Ramos (cell line): ENCODE measurements at regions not wholly inside any gene's neighbourhood (a gene's known extent, or its start where the extent isn't known, plus 50 kb on each side); places are given as distances from the start of the nearest gene placed in this dataset.

Experiments
- in situ Hi-C: fragments of 300-500 bp; cut with MboI; formaldehyde crosslinking; loops from one replicate; pipeline ENCODE4 v1.14.3; 2022; ENCODE audit warnings: low sequenced_read_pairs; ENCODE audit not compliant: unreplicated experiment

- in situ Hi-C loops: no loop called here
Measured at GRCh38 chr1:29753771-29754572, 517.6 kb downstream of the PTPRU start.

- in situ Hi-C loops: no loop called here
Measured at GRCh38 chr1:29753244-29753643, 516.9 kb downstream of the PTPRU start.

- in situ Hi-C loops: no loop called here
Measured at GRCh38 chr1:29752141-29752540, 515.8 kb downstream of the PTPRU start.

- in situ Hi-C loops: no loop called here
Measured at GRCh38 chr1:29749024-29749945, 513.0 kb downstream of the PTPRU start.

GRCh38 chr1:29747196-29747595, 510.9 kb downstream of the PTPRU start:
- in situ Hi-C loops: no loop called here

GRCh38 chr1:29746076-29746665, 509.8 kb downstream of the PTPRU start:
- in situ Hi-C loops: no loop called here

GRCh38 chr1:29744684-29745490, 508.6 kb downstream of the PTPRU start:
- in situ Hi-C loops: no loop called here

- in situ Hi-C loops: no loop called here
Measured at GRCh38 chr1:29743931-29744330, 507.6 kb downstream of the PTPRU start.

GRCh38 chr1:29743264-29743663, 506.9 kb downstream of the PTPRU start:
- in situ Hi-C loops: no loop called here

- in situ Hi-C loops: no loop called here
Measured at GRCh38 chr1:29739176-29739575, 502.9 kb downstream of the PTPRU start.

- in situ Hi-C loops: no loop called here
Measured at GRCh38 chr1:29736582-29737188, 500.4 kb downstream of the PTPRU start.

- in situ Hi-C loops: no loop called here
Measured at GRCh38 chr1:29732453-29732852, 496.1 kb downstream of the PTPRU start.

GRCh38 chr1:29730623-29731022, 494.3 kb downstream of the PTPRU start:
- in situ Hi-C loops: no loop called here

GRCh38 chr1:29729281-29729680, 493.0 kb downstream of the PTPRU start:
- in situ Hi-C loops: no loop called here

GRCh38 chr1:29728703-29729102, 492.4 kb downstream of the PTPRU start:
- in situ Hi-C loops: no loop called here

GRCh38 chr1:29725262-29725661, 488.9 kb downstream of the PTPRU start:
- in situ Hi-C loops: no loop called here

GRCh38 chr1:29722598-29722997, 486.3 kb downstream of the PTPRU start:
- in situ Hi-C loops: no loop called here

GRCh38 chr1:29719253-29719652, 482.9 kb downstream of the PTPRU start:
- in situ Hi-C loops: no loop called here

GRCh38 chr1:29718791-29719190, 482.5 kb downstream of the PTPRU start:
- in situ Hi-C loops: no loop called here

- in situ Hi-C loops: no loop called here
Measured at GRCh38 chr1:29716306-29716705, 480.0 kb downstream of the PTPRU start.
